Endothelial cell (in vitro differentiated cells): ENCODE measurements at regions not wholly inside any gene's neighbourhood (a gene's known extent, or its start where the extent isn't known, plus 50 kb on each side); places are given as distances from the start of the nearest gene placed in this dataset.

ENCODE experiments used
- DNase-seq: peaks from one replicate; pipeline ENCODE4 v3.0.0; 2021; ENCODE audit warnings: low spot score
- H3K27ac Mint-ChIP-seq: one replicate; pipeline ENCODE4 v1.8.0; 2021; ENCODE audit warnings: mixed read lengths, inconsistent platforms; ENCODE audit not compliant: unreplicated experiment
- H3K27me3 Mint-ChIP-seq: one replicate; pipeline ENCODE4 v1.8.0; 2021; ENCODE audit warnings: mild to moderate bottlenecking, moderate library complexity, mixed read lengths, inconsistent platforms; ENCODE audit not compliant: unreplicated experiment
- H3K36me3 Mint-ChIP-seq: one replicate; pipeline ENCODE4 v1.8.0; 2021; ENCODE audit warnings: mild to moderate bottlenecking, low read depth, mixed read lengths, inconsistent platforms; ENCODE audit not compliant: unreplicated experiment
- H3K4me1 Mint-ChIP-seq: one replicate; pipeline ENCODE4 v1.8.0; 2021; ENCODE audit warnings: mild to moderate bottlenecking, mixed read lengths, inconsistent platforms; ENCODE audit not compliant: unreplicated experiment
- H3K4me3 Mint-ChIP-seq: one replicate; pipeline ENCODE4 v1.8.0; 2021; ENCODE audit warnings: mild to moderate bottlenecking, mixed read lengths, inconsistent platforms; ENCODE audit not compliant: unreplicated experiment
- H3K9me3 Mint-ChIP-seq: one replicate; pipeline ENCODE4 v1.8.0; 2021; ENCODE audit warnings: mixed read lengths, inconsistent platforms; ENCODE audit not compliant: unreplicated experiment
- CTCF ChIP-seq: fragments of 200-600 bp; sonication (generic); IDR thresholded peaks from one replicate; pipeline ENCODE4 v1.5.0; 2021; ENCODE audit warnings: antibody characterized with exemption; ENCODE audit not compliant: unreplicated experiment

DNA sequence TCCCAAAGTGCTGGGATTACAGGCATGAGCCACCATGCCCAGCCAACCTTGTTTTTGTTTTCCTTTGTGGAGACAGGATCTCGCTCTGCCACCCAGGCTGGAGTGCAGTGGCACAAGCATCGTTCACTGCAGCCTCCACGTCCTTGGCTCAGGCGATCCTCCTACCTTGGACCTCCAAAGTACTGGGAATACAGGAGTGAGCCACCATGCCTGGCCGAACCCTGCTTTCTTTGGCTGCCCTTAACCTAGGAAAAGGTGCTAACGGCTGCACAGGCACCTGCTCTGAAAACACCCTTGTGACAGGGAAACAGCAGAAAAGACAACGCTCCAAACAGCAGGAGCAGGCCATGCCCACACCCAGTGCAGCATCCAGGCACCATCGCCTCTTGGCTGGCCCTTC is 71.9 kb downstream of the OAT start:
- H3K4me1 Mint-ChIP-seq: no peaks in the 10 kb centered on the region
- H3K9me3 Mint-ChIP-seq: no peaks in the 10 kb centered on the region

GRCh38 chr10:124345521-124345920 is 73.2 kb downstream of the OAT start:
- Mint-ChIP-seq H3K27ac (no peak overlapping the region), H3K36me3 (no peaks in the 10 kb centered on the region), H3K9me3 (no peaks in the 10 kb centered on the region), H3K4me1 (no peaks in the 10 kb centered on the region), H3K4me3 (no peak overlapping the region), H3K27me3 (peaks cover 1% of the 10 kb centered on the region)
- no peak for TF ChIP-seq CTCF
- DNase-seq: no peak

More for the DNA sequence above, 71.9 kb downstream of the OAT start:
- no peaks in the 10 kb centered on the region for H3K36me3 Mint-ChIP-seq
- no peak for TF ChIP-seq CTCF
- no peak for DNase-seq
- peaks cover 1% of the 10 kb centered on the region for H3K27me3 Mint-ChIP-seq
- H3K27ac Mint-ChIP-seq: no peak overlapping the region
- H3K4me3 Mint-ChIP-seq: no peak overlapping the region

- no peaks in the 10 kb centered on the region for H3K9me3 Mint-ChIP-seq
- no peak overlapping the region for H3K4me3 Mint-ChIP-seq
- H3K27me3 Mint-ChIP-seq: peaks cover under 1% of the 10 kb centered on the region
- no peak overlapping the region for H3K27ac Mint-ChIP-seq
- H3K36me3 Mint-ChIP-seq: no peaks in the 10 kb centered on the region
- no peak for TF ChIP-seq CTCF
- no peaks in the 10 kb centered on the region for H3K4me1 Mint-ChIP-seq
- no peak for DNase-seq
Measured at GRCh38 chr10:124344931-124345330, 73.8 kb downstream of the OAT start.

GRCh38 chr10:124344266-124344590 is 74.5 kb downstream of the OAT start:
- Mint-ChIP-seq H3K36me3 (no peaks in the 10 kb centered on the region), H3K9me3 (no peaks in the 10 kb centered on the region), H3K27ac (no peak overlapping the region), H3K4me1 (no peaks in the 10 kb centered on the region), H3K4me3 (no peak overlapping the region), H3K27me3 (peaks cover 3% of the 10 kb centered on the region)
- no peak for TF ChIP-seq CTCF
- no peak for DNase-seq

DNA sequence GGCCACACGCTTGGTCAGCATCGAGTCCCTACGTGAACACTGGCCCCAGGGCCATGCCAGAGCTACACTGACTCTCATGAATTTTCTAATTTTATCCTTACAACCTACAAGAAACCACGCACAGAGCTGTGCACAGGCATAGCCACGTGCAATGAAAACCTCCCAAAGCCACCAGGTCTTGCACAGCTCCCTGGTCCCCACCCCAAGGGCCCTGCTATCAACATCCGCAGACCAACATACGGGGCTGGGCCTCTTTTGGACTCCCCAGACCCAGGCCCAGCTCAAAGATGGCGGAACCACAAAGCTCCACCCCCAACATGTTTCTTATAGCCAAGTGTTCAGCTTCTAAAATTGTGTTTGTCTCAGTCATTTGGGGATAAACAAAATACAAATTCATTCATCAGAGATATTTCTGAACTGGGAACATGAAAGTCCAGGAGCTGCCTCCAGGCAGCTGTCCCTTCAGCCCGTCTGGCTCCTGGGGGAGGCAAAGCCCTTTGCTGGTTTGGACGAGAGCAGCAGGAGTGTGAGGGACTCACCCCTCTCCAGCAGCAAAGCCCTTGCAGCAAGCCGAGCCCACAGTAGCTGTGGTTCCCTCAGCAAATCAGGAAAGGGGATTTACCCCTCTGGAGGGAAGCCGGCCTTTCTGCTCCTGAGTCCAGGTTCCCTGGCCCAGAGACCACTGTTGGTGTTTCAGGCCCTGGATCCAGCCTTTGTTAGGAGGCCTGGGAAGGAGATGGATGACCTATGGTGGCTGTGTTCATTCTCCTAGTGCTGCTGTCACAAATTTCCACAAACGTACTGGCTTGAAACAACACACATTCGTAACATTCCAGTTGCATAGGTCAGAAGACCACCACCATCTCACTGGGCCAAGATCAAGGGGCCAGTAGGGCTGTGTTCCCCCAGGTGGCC is 75.1 kb downstream of the OAT start:
- Mint-ChIP-seq H3K4me3 (no peak overlapping the region), H3K4me1 (no peaks in the 10 kb centered on the region), H3K9me3 (no peaks in the 10 kb centered on the region), H3K27me3 (peaks cover 3% of the 10 kb centered on the region), H3K36me3 (no peaks in the 10 kb centered on the region), H3K27ac (no peak overlapping the region)
- no peak for DNase-seq
- TF ChIP-seq CTCF: no peak
